B cell (primary cell): ENCODE measurements at regions not wholly inside any gene's neighbourhood (a gene's known extent, or its start where the extent isn't known, plus 50 kb on each side); places are given as distances from the start of the nearest gene placed in this dataset.

Source experiments
- CTCF ChIP-seq: fragments of 200-600 bp; IDR thresholded peaks from one replicate; pipeline ENCODE4 v1.8.0; 2022; ENCODE audit warnings: antibody characterized with exemption, mild to moderate bottlenecking
- EZH2 ChIP-seq: IDR thresholded peaks from 2 replicates; pipeline ENCODE4 v1.6.1; 2012; ENCODE audit warnings: borderline replicate concordance, low read depth, mild to moderate bottlenecking, moderate library complexity, low read length; ENCODE audit not compliant: insufficient read depth, poor library complexity, severe bottlenecking

- TF ChIP-seq CTCF, result no peak
- no peak for TF ChIP-seq EZH2
These were observed 211.9 kb downstream of the CEP135 start for GRCh38 chr4:56160636-56161035.
